ENCODE measurements at regions not wholly inside any gene's neighbourhood (a gene's known extent, or its start where the extent isn't known, plus 50 kb on each side); places are given as distances from the start of the nearest gene placed in this dataset.

DNA sequence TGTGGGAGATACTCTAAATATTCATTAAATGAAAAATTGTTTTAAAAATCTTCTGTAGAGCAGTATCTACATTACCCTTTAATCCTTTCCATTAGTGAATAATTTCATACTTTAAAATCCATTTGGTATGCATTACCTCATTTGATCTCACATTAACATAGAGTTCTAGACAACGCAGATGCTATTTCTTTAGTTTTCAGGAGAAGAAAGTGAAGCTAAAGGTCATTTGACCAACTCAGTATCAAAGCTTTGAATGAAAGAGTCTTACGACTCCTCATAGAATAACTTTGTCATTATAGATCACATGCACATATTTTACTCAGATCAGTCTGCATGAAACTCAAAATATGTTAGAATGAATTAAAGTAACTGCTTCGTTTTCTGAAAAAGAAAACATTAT is 460.2 kb downstream of the DNAJB9 start:
- no peak for DNase-seq (ENCODE audit: low spot score)
- no peak overlapping the region for H3K4me3 ChIP-seq (replicated peaks in 1 of 3; ENCODE audit: insufficient read depth in 1 of 3, low read depth in 2 of 3, low read length in 3 of 3)
- no peaks in the 10 kb centered on the region for H3K27me3 ChIP-seq (ENCODE audit: control insufficient read depth in 1 of 2, insufficient read depth in 2 of 2, low read length in 2 of 2)
- CTCF ChIA-PET (ENCODE audit: low intra/inter-chr PET ratio, low total read pairs), result no interaction called here
- POLR2A ChIA-PET, result no interaction called here
- no peaks in the 10 kb centered on the region for H3K4me1 ChIP-seq (ENCODE audit: insufficient read depth, low read length)
- H3K36me3 ChIP-seq (replicated peaks in 1 of 2; ENCODE audit: control insufficient read depth in 1 of 2, insufficient read depth in 2 of 2, low read length in 2 of 2), result no peaks in the 10 kb centered on the region
- no peak for ATAC-seq
- intact Hi-C loops (cut with micrococcal nuclease; ENCODE audit: unreplicated experiment) (no loop called here), in situ Hi-C loops (cut with HindIII; ENCODE audit: extremely low pct_ligation_motif_present, low pct_unique_long_range_greater_than_20kb) (no loop called here)
- H2AFZ ChIP-seq (ENCODE audit: low read length), result no peak overlapping the region
- WGBS (ENCODE audit: low lambda C conversion rate), result 2% methylated on average over 3 of the region's 3 CpGs
- H3K79me2 ChIP-seq (ENCODE audit: insufficient read depth, low read length), result no peaks in the 10 kb centered on the region
- no peak overlapping the region for H3K27ac ChIP-seq (ENCODE audit: extremely low read length, insufficient read depth, low read length)
- no TSS peak for BruUV-seq (replicated peaks)
- TF ChIP-seq ZNF619 (CRISPR knock-in tag; IDR thresholded peaks at IDR 0.05) (no peak), SNAPC4 (CRISPR knock-in tag; IDR thresholded peaks at IDR 0.05) (no peak), ZNF101 (CRISPR knock-in tag; IDR thresholded peaks at IDR 0.05; ENCODE audit: borderline replicate concordance, low read depth) (no peak), ZNF550 (CRISPR knock-in tag; IDR thresholded peaks at IDR 0.05; ENCODE audit: borderline replicate concordance) (no peak), IKZF4 (CRISPR knock-in tag; IDR thresholded peaks at IDR 0.05; ENCODE audit: borderline replicate concordance, low read depth, not compliant biosample characterization) (no peak), ZNF703 (CRISPR knock-in tag; IDR thresholded peaks at IDR 0.05; ENCODE audit: borderline replicate concordance) (no peak), NKX3-1 (CRISPR knock-in tag; IDR thresholded peaks at IDR 0.05) (no peak), MXD4 (CRISPR knock-in tag; IDR thresholded peaks at IDR 0.05) (no peak), ZNF879 (CRISPR knock-in tag; IDR thresholded peaks at IDR 0.05) (no peak), FUBP1 (CRISPR knock-in tag; IDR thresholded peaks at IDR 0.05; ENCODE audit: borderline replicate concordance) (no peak), HMGXB3 (CRISPR knock-in tag; IDR thresholded peaks at IDR 0.05; ENCODE audit: borderline replicate concordance) (no peak)
- no peak for FAIRE-seq
- no peak overlapping the region for H3K9ac ChIP-seq (ENCODE audit: insufficient read depth, low read depth, low read length)
- H3K9me3 ChIP-seq (ENCODE audit: low read length), result no peaks in the 10 kb centered on the region; the same call in 1 of the 2 replicates
- H3K4me2 ChIP-seq (ENCODE audit: low read depth, low read length), result no peak overlapping the region
- H4K20me1 ChIP-seq (ENCODE audit: insufficient read depth, low read length), result no peaks in the 10 kb centered on the region
